ENCODE measurements at regions not wholly inside any gene's neighbourhood (a gene's known extent, or its start where the extent isn't known, plus 50 kb on each side); places are given as distances from the start of the nearest gene placed in this dataset.
"Not testable (repeated sequence)": the region's sequence is repeated elsewhere in the genome, so short reads cannot be mapped to it uniquely, and the experiment has no call there.

- DNase-seq, result no peak
Observed at GRCh38 chr13:53101883-53102282, 73.3 kb downstream of the OLFM4 start.

- DNase-seq, result no peak
Observed at GRCh38 chr13:53104136-53104535, 75.5 kb downstream of the OLFM4 start.

GRCh38 chr13:53105477-53105876 lies 76.9 kb downstream of the OLFM4 start:
- no peak for DNase-seq

- no peak for DNase-seq
Observed at GRCh38 chr13:53105890-53106289, 77.3 kb downstream of the OLFM4 start.

- DNase-seq, result no peak
Observed at GRCh38 chr13:53110181-53110580, 81.6 kb downstream of the OLFM4 start.

- no peak for DNase-seq
Observed at GRCh38 chr13:53110614-53111013, 82.0 kb downstream of the OLFM4 start.

- no peak for DNase-seq
Observed at GRCh38 chr13:53112522-53112921, 83.9 kb downstream of the OLFM4 start.

- not testable (repeated sequence) for DNase-seq
Observed at GRCh38 chr13:53117048-53117447, 88.4 kb downstream of the OLFM4 start.

- DNase-seq, result no peak
Observed at GRCh38 chr13:53121131-53121773, 92.6 kb downstream of the OLFM4 start.

GRCh38 chr13:53121919-53122318 lies 93.3 kb downstream of the OLFM4 start:
- no peak for DNase-seq

- no peak for DNase-seq
Observed at GRCh38 chr13:53123536-53123935, 94.9 kb downstream of the OLFM4 start.

- no peak for DNase-seq
Observed at GRCh38 chr13:53124623-53125022, 96.0 kb downstream of the OLFM4 start.

- DNase-seq, result no peak
Observed at GRCh38 chr13:53126841-53127245, 98.2 kb downstream of the OLFM4 start.

- no peak for DNase-seq
Observed at GRCh38 chr13:53127373-53127772, 98.8 kb downstream of the OLFM4 start.

- no peak for DNase-seq
Observed at GRCh38 chr13:53129864-53130393, 101.3 kb downstream of the OLFM4 start.

- no peak for DNase-seq
Observed at GRCh38 chr13:53131361-53131760, 102.7 kb downstream of the OLFM4 start.

GRCh38 chr13:53135301-53135700 lies 106.7 kb downstream of the OLFM4 start:
- DNase-seq, result no peak

- DNase-seq, result no peak
Observed at GRCh38 chr13:53136554-53137215, 108.1 kb downstream of the OLFM4 start.

- no peak for DNase-seq
Observed at GRCh38 chr13:53137779-53138178, 109.2 kb downstream of the OLFM4 start.

GRCh38 chr13:53138376-53139036 lies 109.9 kb downstream of the OLFM4 start:
- DNase-seq, result no peak

- no peak for DNase-seq
Observed at GRCh38 chr13:53141336-53141735, 112.7 kb downstream of the OLFM4 start.

GRCh38 chr13:53142306-53142705 lies 113.7 kb downstream of the OLFM4 start:
- no peak for DNase-seq

- DNase-seq, result no peak
Observed at GRCh38 chr13:53143757-53144339, 115.2 kb downstream of the OLFM4 start.

- no peak for DNase-seq
Observed at GRCh38 chr13:53144826-53145225, 116.2 kb downstream of the OLFM4 start.

Measured in CD4-positive, alpha-beta T cell treated with Interleukin-10 for 1 hour (primary cell).